ENCODE measurements at regions not wholly inside any gene's neighbourhood (a gene's known extent, or its start where the extent isn't known, plus 50 kb on each side); places are given as distances from the start of the nearest gene placed in this dataset.

DNA sequence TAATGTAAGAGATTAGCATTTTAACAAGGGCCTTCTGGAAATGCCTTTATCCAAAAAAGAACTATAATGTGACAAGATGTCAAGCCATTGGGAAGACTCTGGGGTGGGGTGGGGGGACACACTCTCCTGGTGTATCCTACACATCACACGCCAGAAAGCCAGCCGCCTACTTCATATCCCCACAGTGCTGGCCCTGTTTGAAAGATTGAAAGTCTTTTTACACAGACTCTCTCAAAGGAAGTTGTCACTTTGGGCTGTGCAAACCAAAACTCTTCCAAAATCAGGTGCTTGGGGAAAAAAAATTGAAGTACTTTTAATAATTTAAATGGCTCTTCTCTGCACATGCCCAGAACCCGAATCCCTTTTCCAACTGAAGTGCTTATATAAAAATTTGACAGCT is 666.7 kb downstream of the BCL11A start:
- ATAC-seq, result no peak
- CTCF ChIA-PET, result no interaction called here
- POLR2A ChIA-PET, result no interaction called here
- Histone ChIP-seq H3K9me3 (ENCODE audit: control insufficient read depth, insufficient read depth, low read depth, low read length) (no peaks in the 10 kb centered on the region), H3K27ac (ENCODE audit: low read length) (no peak overlapping the region), H3K36me3 (ENCODE audit: control insufficient read depth, insufficient read depth, low read length) (no peaks in the 10 kb centered on the region), H3K4me3 (ENCODE audit: low read depth in 2 of 2, low read length in 2 of 2) (no peak overlapping the region), H3K27me3 (ENCODE audit: control insufficient read depth, insufficient read depth, low read length) (peaks cover 3% of the 10 kb centered on the region; the same call in 1 of the 2 replicates), H3K4me1 (ENCODE audit: control insufficient read depth, insufficient read depth, low read length) (no peaks in the 10 kb centered on the region)
- in situ Hi-C loops (cut with HindIII; ENCODE audit: low pct_unique_long_range_greater_than_20kb, low sequenced_read_pairs), result no loop called here
- intact Hi-C loops (cut with micrococcal nuclease; ENCODE audit: unreplicated experiment), result no loop called here
- DNase-seq (ENCODE audit: low read depth, low spot score), result no peak
- TF ChIP-seq POLR2AphosphoS5 (IDR thresholded peaks at IDR 0.05; ENCODE audit: low read depth, low read length) (no peak), TCF7L2 (IDR thresholded peaks at IDR 0.05; ENCODE audit: low read depth, low read length) (no peak), SIN3A (IDR thresholded peaks at IDR 0.05; ENCODE audit: borderline replicate concordance, insufficient read depth, low read depth, low read length) (no peak)
- TF ChIP-seq, protein P1, sequence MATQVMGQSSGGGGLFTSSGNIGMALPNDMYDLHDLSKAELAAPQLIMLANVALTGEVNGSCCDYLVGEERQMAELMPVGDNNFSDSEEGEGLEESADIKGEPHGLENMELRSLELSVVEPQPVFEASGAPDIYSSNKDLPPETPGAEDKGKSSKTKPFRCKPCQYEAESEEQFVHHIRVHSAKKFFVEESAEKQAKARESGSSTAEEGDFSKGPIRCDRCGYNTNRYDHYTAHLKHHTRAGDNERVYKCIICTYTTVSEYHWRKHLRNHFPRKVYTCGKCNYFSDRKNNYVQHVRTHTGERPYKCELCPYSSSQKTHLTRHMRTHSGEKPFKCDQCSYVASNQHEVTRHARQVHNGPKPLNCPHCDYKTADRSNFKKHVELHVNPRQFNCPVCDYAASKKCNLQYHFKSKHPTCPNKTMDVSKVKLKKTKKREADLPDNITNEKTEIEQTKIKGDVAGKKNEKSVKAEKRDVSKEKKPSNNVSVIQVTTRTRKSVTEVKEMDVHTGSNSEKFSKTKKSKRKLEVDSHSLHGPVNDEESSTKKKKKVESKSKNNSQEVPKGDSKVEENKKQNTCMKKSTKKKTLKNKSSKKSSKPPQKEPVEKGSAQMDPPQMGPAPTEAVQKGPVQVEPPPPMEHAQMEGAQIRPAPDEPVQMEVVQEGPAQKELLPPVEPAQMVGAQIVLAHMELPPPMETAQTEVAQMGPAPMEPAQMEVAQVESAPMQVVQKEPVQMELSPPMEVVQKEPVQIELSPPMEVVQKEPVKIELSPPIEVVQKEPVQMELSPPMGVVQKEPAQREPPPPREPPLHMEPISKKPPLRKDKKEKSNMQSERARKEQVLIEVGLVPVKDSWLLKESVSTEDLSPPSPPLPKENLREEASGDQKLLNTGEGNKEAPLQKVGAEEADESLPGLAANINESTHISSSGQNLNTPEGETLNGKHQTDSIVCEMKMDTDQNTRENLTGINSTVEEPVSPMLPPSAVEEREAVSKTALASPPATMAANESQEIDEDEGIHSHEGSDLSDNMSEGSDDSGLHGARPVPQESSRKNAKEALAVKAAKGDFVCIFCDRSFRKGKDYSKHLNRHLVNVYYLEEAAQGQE (IDR thresholded peaks at IDR 0.05; ENCODE audit: insufficient read depth in 1 of 2, low read depth in 2 of 2, low read length in 1 of 2), result no peak
- TF ChIP-seq, protein P2, sequence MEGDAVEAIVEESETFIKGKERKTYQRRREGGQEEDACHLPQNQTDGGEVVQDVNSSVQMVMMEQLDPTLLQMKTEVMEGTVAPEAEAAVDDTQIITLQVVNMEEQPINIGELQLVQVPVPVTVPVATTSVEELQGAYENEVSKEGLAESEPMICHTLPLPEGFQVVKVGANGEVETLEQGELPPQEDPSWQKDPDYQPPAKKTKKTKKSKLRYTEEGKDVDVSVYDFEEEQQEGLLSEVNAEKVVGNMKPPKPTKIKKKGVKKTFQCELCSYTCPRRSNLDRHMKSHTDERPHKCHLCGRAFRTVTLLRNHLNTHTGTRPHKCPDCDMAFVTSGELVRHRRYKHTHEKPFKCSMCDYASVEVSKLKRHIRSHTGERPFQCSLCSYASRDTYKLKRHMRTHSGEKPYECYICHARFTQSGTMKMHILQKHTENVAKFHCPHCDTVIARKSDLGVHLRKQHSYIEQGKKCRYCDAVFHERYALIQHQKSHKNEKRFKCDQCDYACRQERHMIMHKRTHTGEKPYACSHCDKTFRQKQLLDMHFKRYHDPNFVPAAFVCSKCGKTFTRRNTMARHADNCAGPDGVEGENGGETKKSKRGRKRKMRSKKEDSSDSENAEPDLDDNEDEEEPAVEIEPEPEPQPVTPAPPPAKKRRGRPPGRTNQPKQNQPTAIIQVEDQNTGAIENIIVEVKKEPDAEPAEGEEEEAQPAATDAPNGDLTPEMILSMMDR (IDR thresholded peaks at IDR 0.05), result no peak
- BruUV-seq (replicated peaks), result no TSS peak

DNA sequence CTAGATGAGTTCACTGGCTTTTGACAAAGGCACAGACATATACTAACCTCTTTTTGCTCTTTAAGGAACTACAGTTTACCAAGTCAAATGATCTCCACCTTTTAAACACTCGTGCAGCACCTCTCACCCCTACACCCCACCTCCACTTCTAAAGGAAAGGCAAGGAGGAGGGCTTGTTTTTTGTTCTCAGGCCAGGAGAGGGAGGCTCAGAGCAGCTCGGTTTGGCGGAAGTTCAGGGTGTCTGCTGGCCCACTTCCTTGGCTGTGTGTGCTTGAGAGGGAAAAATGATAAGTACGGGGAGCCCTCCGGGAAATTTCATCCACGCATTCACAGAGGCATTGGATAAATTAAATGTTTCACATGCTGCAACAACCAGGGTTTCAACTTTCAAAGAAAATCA is 667.9 kb downstream of the BCL11A start:
- Histone ChIP-seq H3K9me3 (ENCODE audit: control insufficient read depth, insufficient read depth, low read depth, low read length) (no peaks in the 10 kb centered on the region), H3K36me3 (ENCODE audit: control insufficient read depth, insufficient read depth, low read length) (no peaks in the 10 kb centered on the region), H3K4me1 (ENCODE audit: control insufficient read depth, insufficient read depth, low read length) (no peaks in the 10 kb centered on the region), H3K27me3 (ENCODE audit: control insufficient read depth, insufficient read depth, low read length) (peaks cover 3% of the 10 kb centered on the region; the same call in 1 of the 2 replicates), H3K27ac (ENCODE audit: low read length) (no peak overlapping the region), H3K4me3 (ENCODE audit: low read depth in 2 of 2, low read length in 2 of 2) (no peak overlapping the region)
- in situ Hi-C loops (cut with HindIII; ENCODE audit: low pct_unique_long_range_greater_than_20kb, low sequenced_read_pairs), result no loop called here
- intact Hi-C loops (cut with micrococcal nuclease; ENCODE audit: unreplicated experiment), result no loop called here
- ATAC-seq (no peak), DNase-seq (ENCODE audit: low read depth, low spot score) (no peak)
- TF ChIP-seq POLR2AphosphoS5 (IDR thresholded peaks at IDR 0.05; ENCODE audit: low read depth, low read length) (no peak), SIN3A (IDR thresholded peaks at IDR 0.05; ENCODE audit: borderline replicate concordance, insufficient read depth, low read depth, low read length) (no peak), TCF7L2 (IDR thresholded peaks at IDR 0.05; ENCODE audit: low read depth, low read length) (no peak)
- TF ChIP-seq, protein P1 (IDR thresholded peaks at IDR 0.05; ENCODE audit: insufficient read depth in 1 of 2, low read depth in 2 of 2, low read length in 1 of 2), result no peak
- TF ChIP-seq, protein P2 (IDR thresholded peaks at IDR 0.05), result no peak
- no TSS peak for BruUV-seq (replicated peaks)
- CTCF ChIA-PET, result no interaction called here
- POLR2A ChIA-PET, result no interaction called here
